ENCODE measurements at regions not wholly inside any gene's neighbourhood (a gene's known extent, or its start where the extent isn't known, plus 50 kb on each side); places are given as distances from the start of the nearest gene placed in this dataset.

DNA sequence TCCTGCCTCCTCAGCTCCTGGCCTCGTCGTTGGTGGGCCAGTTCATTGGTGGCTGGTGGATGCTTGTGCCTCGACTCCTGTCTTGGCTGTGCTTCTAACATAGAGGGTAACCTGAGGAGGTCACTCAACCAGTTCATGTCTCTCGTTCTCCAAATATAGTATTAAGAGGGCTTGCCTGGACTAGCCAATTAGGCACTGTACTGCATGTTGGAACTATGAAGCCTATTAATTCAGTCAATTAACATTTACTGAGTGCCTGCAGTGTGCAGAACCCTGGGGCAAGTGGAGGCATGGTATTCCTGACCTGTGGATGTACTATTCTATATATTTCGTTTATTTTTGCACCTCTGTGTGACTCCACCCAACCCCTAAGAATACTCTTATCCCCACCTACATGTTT is 89.9 kb upstream of the PELI1 start:
- no peak overlapping the region for H3K4me3 ChIP-seq (ENCODE audit: low read depth, low read length)
- TF ChIP-seq, protein P1, sequence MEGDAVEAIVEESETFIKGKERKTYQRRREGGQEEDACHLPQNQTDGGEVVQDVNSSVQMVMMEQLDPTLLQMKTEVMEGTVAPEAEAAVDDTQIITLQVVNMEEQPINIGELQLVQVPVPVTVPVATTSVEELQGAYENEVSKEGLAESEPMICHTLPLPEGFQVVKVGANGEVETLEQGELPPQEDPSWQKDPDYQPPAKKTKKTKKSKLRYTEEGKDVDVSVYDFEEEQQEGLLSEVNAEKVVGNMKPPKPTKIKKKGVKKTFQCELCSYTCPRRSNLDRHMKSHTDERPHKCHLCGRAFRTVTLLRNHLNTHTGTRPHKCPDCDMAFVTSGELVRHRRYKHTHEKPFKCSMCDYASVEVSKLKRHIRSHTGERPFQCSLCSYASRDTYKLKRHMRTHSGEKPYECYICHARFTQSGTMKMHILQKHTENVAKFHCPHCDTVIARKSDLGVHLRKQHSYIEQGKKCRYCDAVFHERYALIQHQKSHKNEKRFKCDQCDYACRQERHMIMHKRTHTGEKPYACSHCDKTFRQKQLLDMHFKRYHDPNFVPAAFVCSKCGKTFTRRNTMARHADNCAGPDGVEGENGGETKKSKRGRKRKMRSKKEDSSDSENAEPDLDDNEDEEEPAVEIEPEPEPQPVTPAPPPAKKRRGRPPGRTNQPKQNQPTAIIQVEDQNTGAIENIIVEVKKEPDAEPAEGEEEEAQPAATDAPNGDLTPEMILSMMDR (IDR thresholded peaks at IDR 0.05; ENCODE audit: low read depth, low read length) = no peak
- DNase-seq (ENCODE audit: low read depth, low spot score) = no peak
- in situ Hi-C loops (cut with HindIII; ENCODE audit: low sequenced_read_pairs) = no loop called here

DNA sequence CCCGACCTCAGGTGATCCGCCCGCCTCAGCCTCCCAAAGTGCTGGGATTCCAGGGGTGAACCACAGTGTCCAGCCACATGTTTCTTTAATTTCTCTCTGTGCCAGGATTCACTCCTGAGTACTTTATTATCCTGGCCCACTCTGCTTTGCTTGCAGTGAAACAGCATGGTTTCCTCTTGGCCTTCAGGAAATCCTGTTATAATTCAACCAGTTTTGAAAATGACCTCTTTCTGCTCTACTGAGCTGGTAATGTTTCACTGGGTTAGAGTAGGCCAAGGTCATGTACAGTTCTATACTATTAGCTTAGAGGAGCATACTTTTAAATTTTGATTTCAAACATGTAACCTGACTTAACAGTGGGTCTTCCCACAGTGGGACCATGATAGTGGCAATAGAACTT is 90.6 kb upstream of the PELI1 start:
- no peak for DNase-seq (ENCODE audit: low read depth, low spot score)
- H3K4me3 ChIP-seq (ENCODE audit: low read depth, low read length) = no peak overlapping the region
- in situ Hi-C loops (cut with HindIII; ENCODE audit: low sequenced_read_pairs) = no loop called here
- TF ChIP-seq, protein P1 (IDR thresholded peaks at IDR 0.05; ENCODE audit: low read depth, low read length) = no peak

DNA sequence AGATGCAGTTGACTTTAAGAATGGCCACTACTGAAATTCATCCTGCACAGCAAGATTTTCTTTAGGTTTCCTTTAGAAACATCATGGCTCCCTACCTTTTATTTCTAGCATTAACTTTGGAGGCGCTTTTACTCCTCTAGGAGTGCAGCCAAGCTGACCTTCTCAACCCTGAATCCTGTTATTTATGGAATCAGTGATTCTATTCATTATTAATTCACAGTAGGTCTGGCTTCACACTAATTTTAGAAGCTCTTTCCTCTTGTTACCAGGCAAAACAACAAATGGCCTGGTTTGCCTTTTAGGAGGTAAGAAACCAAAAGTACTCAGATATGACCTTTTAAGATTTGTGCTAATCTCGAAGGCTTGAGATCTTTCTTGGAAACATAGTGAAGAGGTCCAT is 93.0 kb upstream of the PELI1 start:
- TF ChIP-seq, protein P1 (IDR thresholded peaks at IDR 0.05; ENCODE audit: low read depth, low read length) = no peak
- in situ Hi-C loops (cut with HindIII; ENCODE audit: low sequenced_read_pairs) = no loop called here
- no peak overlapping the region for H3K4me3 ChIP-seq (ENCODE audit: low read depth, low read length)
- no peak for DNase-seq (ENCODE audit: low read depth, low spot score)

DNA sequence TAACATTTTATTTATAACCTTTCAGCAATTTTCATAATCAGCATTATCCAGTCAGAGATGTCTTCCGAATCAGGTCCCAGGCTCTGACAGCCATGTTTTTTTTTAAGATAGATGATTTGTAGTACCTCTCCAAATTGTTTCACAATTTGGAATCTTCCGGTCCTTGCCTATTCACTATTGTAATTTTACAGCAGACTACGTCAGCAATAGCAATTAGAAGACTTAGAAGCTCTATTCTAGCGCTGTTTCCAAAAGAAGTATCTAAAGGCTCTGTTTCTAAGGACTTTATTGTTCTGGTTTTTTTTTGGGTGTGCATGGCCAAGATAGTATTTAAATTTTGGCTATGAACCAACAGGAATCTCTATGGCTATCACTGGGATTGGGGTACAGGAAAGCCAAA is 94.6 kb upstream of the PELI1 start:
- no peak for DNase-seq (ENCODE audit: low read depth, low spot score)
- TF ChIP-seq, protein P1 (IDR thresholded peaks at IDR 0.05; ENCODE audit: low read depth, low read length) = no peak
- H3K4me3 ChIP-seq (ENCODE audit: low read depth, low read length) = no peak overlapping the region
- in situ Hi-C loops (cut with HindIII; ENCODE audit: low sequenced_read_pairs) = no loop called here

DNA sequence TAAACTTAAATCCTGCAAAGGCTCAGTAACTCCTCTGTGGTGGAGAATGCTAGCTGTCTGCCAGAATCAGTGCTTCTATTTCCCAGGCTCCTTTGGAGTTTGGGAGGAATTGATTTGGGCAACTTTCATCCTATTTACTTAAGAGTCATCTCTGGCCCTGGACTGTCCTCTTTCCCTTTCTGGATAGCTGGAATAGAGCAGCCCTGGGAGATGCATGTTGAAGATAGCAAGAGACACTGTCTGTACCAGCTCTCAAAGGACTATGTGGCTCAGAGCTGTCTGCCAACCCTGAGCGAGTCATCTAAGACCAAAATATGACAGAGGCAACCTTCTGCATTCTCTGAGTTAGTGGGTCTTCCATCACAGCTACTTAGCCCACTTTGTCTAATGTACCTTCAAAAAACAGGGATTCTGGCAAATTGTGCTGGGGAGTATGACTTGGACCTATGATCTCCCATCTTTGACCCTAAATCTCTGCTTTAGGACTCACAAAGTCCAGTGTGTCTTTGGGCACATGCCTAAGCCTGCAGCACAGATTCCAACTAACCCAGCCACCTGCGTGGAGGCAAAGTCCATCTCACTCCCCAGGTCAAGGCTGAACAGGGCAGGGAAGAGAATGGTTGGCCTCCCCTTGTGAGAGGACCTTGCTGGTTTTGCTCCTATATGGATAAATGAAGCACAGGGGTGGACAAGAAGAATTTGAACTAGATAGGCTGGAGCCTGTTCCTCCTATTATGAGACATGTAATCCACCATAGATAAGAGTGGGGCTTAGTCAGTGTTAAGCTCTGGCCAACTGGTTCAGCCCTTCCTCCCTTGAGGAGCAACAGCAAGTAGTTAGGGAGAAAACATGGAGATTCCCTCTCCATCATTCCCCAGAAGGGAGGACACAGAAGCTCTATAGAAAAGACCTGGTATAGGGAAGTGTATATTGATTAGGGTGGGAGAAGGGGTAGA is 99.1 kb upstream of the PELI1 start:
- in situ Hi-C loops (cut with HindIII; ENCODE audit: low sequenced_read_pairs) = no loop called here
- H3K4me3 ChIP-seq (ENCODE audit: low read depth, low read length) = no peak overlapping the region
- TF ChIP-seq, protein P1 (IDR thresholded peaks at IDR 0.05; ENCODE audit: low read depth, low read length) = no peak
- DNase-seq (ENCODE audit: low read depth, low spot score) = no peak

DNA sequence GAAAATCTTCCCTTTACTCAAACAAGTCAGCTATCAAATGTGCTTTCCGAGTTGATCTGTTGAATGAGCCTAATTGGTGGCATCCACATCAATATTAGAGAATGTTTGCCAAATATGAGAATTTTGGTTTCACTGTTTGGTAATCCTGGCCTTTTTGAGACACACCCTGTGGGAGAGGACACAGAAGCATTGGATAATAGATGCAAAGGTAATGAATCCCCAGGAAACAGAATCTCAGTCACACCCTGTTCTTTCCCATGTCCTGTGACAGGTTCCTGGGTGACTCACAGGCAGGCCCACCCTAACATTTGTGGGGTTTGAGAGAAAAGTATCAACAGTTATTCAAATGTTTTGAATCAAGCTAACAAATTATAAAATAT is 99.8 kb upstream of the PELI1 start:
- H3K4me3 ChIP-seq (ENCODE audit: low read depth, low read length) = no peak overlapping the region
- TF ChIP-seq, protein P1 (IDR thresholded peaks at IDR 0.05; ENCODE audit: low read depth, low read length) = no peak
- DNase-seq (ENCODE audit: low read depth, low spot score) = no peak
- in situ Hi-C loops (cut with HindIII; ENCODE audit: low sequenced_read_pairs) = no loop called here
